OCI-LY3 (cell line): ENCODE measurements at regions not wholly inside any gene's neighbourhood (a gene's known extent, or its start where the extent isn't known, plus 50 kb on each side); places are given as distances from the start of the nearest gene placed in this dataset.
"Not testable (repeated sequence)": the region's sequence is repeated elsewhere in the genome, so short reads cannot be mapped to it uniquely, and the experiment has no call there.

Source experiments
- H2AFZ ChIP-seq: fragments of 200-600, 300-600 bp; shearing (Covaris generic); 2 replicates; pipeline ENCODE4 v1.6.0; 2014; ENCODE audit warnings: antibody characterized with exemption, low read depth, low read length
- H3K27ac ChIP-seq: fragments of 200-600, 300-600 bp; sonication (generic); 2 replicates; pipeline ENCODE4 v1.5.1; 2014; ENCODE audit warnings: mild to moderate bottlenecking, low read length, moderate library complexity, mixed read lengths
- H3K27me3 ChIP-seq: fragments of 200-600, 300-600 bp; sonication (generic); 2 replicates; pipeline ENCODE4 v1.6.1; 2014; ENCODE audit warnings: low read depth, low read length, mixed read lengths
- H3K36me3 ChIP-seq: fragments of 200-600, 300-600 bp; sonication (generic); replicated peaks from 2 replicates; pipeline ENCODE3; 2014; ENCODE audit warnings: low read depth, low read length, mixed read lengths
- H3K4me1 ChIP-seq: fragments of 300-600, 200-600 bp; sonication (generic); 2 replicates; pipeline ENCODE4 v1.6.1; 2014; ENCODE audit warnings: low read length, mixed read lengths
- H3K4me2 ChIP-seq: fragments of 200-600, 300-600 bp; sonication (generic); 2 replicates; pipeline ENCODE4 v1.6.1; 2014; ENCODE audit warnings: low read length, mixed read lengths
- H3K4me3 ChIP-seq: fragments of 300-600, 200-600 bp; sonication (generic); 2 replicates; pipeline ENCODE4 v1.5.1; 2014; ENCODE audit warnings: antibody characterized with exemption, mild to moderate bottlenecking, low read length, moderate library complexity
- H3K79me2 ChIP-seq: fragments of 300-600, 200-600 bp; shearing (Covaris generic); 2 replicates; pipeline ENCODE4 v1.6.1; 2014; ENCODE audit warnings: mild to moderate bottlenecking, low read length, mixed read lengths
- H3K9ac ChIP-seq: fragments of 300-600, 200-600 bp; shearing (Covaris generic); 2 replicates; pipeline ENCODE4 v1.6.0; 2014; ENCODE audit warnings: mild to moderate bottlenecking, low read length, moderate library complexity
- H3K9me3 ChIP-seq: fragments of 200-600, 300-600 bp; shearing (Covaris generic); 2 replicates; pipeline ENCODE4 v1.6.1; 2014; ENCODE audit warnings: low read length, mixed read lengths; ENCODE audit not compliant: insufficient read depth
- H4K20me1 ChIP-seq: fragments of 200-600, 300-600 bp; sonication (generic); 2 replicates; pipeline ENCODE4 v1.6.1; 2016; ENCODE audit warnings: low read length, mixed read lengths; ENCODE audit not compliant: insufficient read depth
- CTCF ChIP-seq: fragments of 200-600, 300-600 bp; sonication (generic); IDR thresholded peaks from 2 replicates; pipeline ENCODE4 v1.5.1; 2014; ENCODE audit warnings: antibody characterized with exemption, low read length, low read depth
- EZH2phosphoT487 ChIP-seq: fragments of 200-600 bp; shearing (Covaris generic); IDR thresholded peaks from 2 replicates; pipeline ENCODE4 v1.6.1; 2018; ENCODE audit warnings: antibody characterized with exemption, mixed run types, low read depth

- no peaks in the 10 kb centered on the region for H4K20me1 ChIP-seq
- H3K36me3 ChIP-seq: peaks cover 3% of the 10 kb centered on the region
- H3K4me3 ChIP-seq: no peak overlapping the region
- H2AFZ ChIP-seq: no peak overlapping the region
- no peaks in the 10 kb centered on the region for H3K9me3 ChIP-seq
- H3K27ac ChIP-seq: no peak overlapping the region
- H3K9ac ChIP-seq: no peak overlapping the region
- no peak overlapping the region for H3K4me2 ChIP-seq
- no peaks in the 10 kb centered on the region for H3K79me2 ChIP-seq
- H3K27me3 ChIP-seq: no peaks in the 10 kb centered on the region
- no peak for TF ChIP-seq EZH2phosphoT487
- no peak for TF ChIP-seq CTCF
- peaks cover 9% of the 10 kb centered on the region for H3K4me1 ChIP-seq
These were observed 596.2 kb upstream of the TBL1XR1 start for GRCh38 chr3:177793451-177793850.

GRCh38 chr3:177795216-177795615, 597.9 kb upstream of the TBL1XR1 start:
- Histone ChIP-seq H3K4me2 (no peak overlapping the region), H3K4me3 (no peak overlapping the region), H3K36me3 (peaks cover 3% of the 10 kb centered on the region), H2AFZ (no peak overlapping the region), H3K27ac (no peak overlapping the region), H4K20me1 (no peaks in the 10 kb centered on the region), H3K9me3 (no peaks in the 10 kb centered on the region), H3K79me2 (no peaks in the 10 kb centered on the region), H3K9ac (no peak overlapping the region), H3K27me3 (no peaks in the 10 kb centered on the region), H3K4me1 (peaks cover 9% of the 10 kb centered on the region)
- no peak for TF ChIP-seq EZH2phosphoT487
- TF ChIP-seq CTCF: no peak

- no peaks in the 10 kb centered on the region for H3K27me3 ChIP-seq
- H3K4me1 ChIP-seq: peaks cover 9% of the 10 kb centered on the region
- no peaks in the 10 kb centered on the region for H3K9me3 ChIP-seq
- no peak overlapping the region for H3K4me2 ChIP-seq
- no peak for TF ChIP-seq EZH2phosphoT487
- no peak for TF ChIP-seq CTCF
- H3K36me3 ChIP-seq: peaks cover 3% of the 10 kb centered on the region
- H3K79me2 ChIP-seq: no peaks in the 10 kb centered on the region
- H2AFZ ChIP-seq: no peak overlapping the region
- no peak overlapping the region for H3K9ac ChIP-seq
- H3K4me3 ChIP-seq: no peak overlapping the region
- no peaks in the 10 kb centered on the region for H4K20me1 ChIP-seq
- no peak overlapping the region for H3K27ac ChIP-seq
These were observed 598.6 kb upstream of the TBL1XR1 start for GRCh38 chr3:177795859-177796258.

- not testable (repeated sequence) for H3K79me2 ChIP-seq, H3K27me3 ChIP-seq, H3K4me3 ChIP-seq, H3K27ac ChIP-seq, H3K36me3 ChIP-seq, H4K20me1 ChIP-seq, H2AFZ ChIP-seq, H3K4me2 ChIP-seq, H3K9ac ChIP-seq, H3K9me3 ChIP-seq, H3K4me1 ChIP-seq
These were observed 602.9 kb upstream of the TBL1XR1 start for GRCh38 chr3:177800147-177800546.

- H3K4me2 ChIP-seq: no peak overlapping the region
- H3K27me3 ChIP-seq: 0 out of 2 replicates have a peak, but pooled peaks cover 5% of the 10 kb centered on the region
- no peak overlapping the region for H3K27ac ChIP-seq
- H3K79me2 ChIP-seq: no peaks in the 10 kb centered on the region
- TF ChIP-seq CTCF (no peak), EZH2phosphoT487 (no peak)
- H3K9ac ChIP-seq: no peak overlapping the region
- H3K36me3 ChIP-seq: peaks cover 3% of the 10 kb centered on the region
- peaks cover 8% of the 10 kb centered on the region for H3K4me1 ChIP-seq
- H3K4me3 ChIP-seq: no peak overlapping the region
- H3K9me3 ChIP-seq: no peaks in the 10 kb centered on the region
- H4K20me1 ChIP-seq: no peaks in the 10 kb centered on the region
- no peak overlapping the region for H2AFZ ChIP-seq
These were observed 603.3 kb upstream of the TBL1XR1 start for GRCh38 chr3:177800561-177800960.
